GM18508 (cell line): ENCODE measurements at regions not wholly inside any gene's neighbourhood (a gene's known extent, or its start where the extent isn't known, plus 50 kb on each side); places are given as distances from the start of the nearest gene placed in this dataset.
A peak's percentile ranks its signal among the peaks of the same experiment; 100 is the strongest.

Source experiments
- ATAC-seq: cut with Tn5 transposase; IDR thresholded peaks from one replicate; pipeline ENCODE4 v1.9.1; 2021; ENCODE audit warnings: moderate number of reproducible peaks; ENCODE audit not compliant: insufficient read depth, unreplicated experiment

DNA sequence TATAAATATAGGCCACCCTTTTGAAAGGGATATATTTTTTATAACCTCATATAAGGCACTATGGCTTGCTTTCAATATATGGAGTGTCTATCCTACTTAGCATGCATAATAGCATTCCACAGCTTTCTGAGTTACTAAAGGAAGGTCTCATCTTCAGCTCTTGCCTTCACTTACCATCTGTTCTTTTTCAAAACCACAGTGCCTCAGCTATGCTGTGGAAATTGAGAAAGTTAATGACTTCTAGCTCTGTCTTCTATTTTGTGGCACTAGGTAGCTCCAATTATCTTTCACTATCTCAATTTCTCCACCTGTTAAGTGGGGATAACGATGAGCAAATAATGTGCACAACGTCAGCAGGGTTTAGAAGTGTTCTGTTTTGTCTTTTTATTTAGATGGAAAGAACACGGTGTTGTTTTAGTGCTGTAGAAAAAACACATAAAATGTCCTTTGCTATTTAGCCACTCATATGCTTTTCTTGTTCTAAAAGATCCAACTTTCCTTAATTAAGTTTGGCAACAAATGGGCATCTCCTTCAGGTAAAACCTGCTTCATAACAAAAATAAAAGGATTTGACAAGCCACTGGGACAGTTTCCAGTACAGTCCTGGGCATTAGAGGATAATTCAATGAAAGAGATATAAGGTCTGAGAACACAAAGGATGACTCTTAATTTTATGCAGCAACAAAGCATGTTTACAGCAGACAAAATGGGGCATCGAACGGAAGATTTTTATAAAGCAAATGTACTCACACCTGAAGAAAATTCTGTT, 462.0 kb upstream of the SYT1 start:
- ATAC-seq = no peak

DNA sequence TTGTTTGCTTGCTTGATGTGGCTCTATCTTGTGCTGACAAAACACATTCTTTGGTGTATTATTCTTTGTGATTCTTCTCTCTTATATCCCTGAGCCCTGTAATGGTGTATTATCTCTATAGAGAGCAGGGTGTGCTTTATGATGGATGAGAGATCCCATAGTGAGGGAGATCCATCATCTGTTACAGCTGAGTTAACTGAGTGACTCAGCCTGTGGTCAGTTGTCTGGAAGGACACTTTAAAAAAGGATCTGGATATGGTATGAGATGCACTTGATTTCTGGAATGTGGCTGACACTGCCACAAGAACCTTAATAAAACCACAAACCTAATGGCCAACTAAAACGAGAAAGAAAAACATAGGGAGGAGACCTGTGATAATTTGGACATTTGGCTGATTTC, 461.4 kb upstream of the SYT1 start:
- no peak for ATAC-seq

DNA sequence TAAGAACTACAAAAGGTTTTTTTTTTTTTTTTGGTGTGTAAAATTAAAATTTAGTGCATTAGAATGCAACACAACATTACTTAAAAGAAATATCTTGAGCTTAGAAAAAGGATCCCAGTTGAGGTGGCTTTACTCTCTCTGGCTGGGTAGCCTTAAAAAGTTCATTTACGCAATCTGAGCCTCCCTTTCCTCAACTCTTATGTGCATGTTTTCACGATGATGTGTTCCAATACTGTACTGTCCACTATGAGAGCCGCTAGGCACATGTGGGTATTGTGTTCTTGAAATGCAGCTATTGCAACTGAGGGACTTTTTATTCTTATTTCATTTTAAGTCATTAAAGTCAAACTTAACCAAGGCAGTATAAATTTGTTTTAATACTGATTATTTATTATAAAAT, 460.9 kb upstream of the SYT1 start:
- no peak for ATAC-seq

DNA sequence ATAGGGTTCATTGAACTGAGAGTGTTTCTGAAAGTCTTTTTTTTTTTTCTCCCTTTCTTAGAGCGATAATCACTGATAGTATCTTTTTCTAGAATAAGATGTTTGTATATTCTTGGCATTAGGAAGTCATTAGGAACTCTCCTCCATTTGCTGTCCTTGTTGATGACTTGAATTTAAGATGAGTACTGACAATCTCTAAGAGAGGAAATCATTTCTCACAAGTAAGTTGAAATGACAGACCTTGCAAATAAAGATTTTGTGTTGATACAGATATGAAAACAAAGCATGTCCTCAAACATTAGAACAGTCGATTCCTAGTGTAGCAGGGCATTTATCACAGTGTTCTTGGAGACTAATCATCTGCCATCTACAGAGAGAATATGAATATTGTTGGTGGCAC, 458.4 kb upstream of the SYT1 start:
- no peak for ATAC-seq

DNA sequence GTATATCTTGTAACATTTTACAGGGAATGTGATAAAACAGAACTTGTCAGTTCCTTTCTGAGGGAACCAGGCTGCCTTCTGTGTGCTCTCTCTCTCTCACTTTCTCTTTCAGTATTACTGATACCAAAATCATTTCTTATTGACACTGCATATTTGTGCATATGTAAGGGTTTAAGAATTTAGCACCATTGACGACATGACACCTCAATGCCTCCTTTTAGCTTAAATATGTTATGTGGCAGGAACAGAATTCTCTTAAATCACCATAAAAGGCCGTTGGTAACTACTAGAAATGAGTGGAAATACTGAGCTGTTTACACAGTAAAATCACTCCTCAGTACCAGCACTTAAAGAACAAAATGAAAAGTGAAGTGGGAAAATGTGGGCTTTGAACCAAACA, 457.7 kb upstream of the SYT1 start:
- ATAC-seq = peak; percentile 93

DNA sequence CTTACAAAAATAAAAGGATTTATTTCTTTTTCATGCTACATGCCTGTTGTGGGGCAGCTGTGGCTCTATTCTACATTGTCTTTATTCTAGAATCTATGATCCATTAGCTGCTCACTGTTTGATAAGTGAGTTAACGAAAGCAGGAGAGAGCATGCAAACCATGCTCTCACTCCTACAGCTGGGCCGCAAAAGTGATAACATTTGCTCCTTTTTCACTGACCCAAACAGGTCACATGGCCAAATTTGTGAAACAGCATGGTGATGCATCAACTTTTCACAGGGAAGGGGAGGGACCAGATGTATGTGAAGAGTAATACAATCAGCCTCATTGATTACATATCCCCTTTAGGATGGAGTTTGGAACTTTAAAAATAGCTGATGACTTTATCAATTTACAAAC, 456.9 kb upstream of the SYT1 start:
- ATAC-seq = no peak

DNA sequence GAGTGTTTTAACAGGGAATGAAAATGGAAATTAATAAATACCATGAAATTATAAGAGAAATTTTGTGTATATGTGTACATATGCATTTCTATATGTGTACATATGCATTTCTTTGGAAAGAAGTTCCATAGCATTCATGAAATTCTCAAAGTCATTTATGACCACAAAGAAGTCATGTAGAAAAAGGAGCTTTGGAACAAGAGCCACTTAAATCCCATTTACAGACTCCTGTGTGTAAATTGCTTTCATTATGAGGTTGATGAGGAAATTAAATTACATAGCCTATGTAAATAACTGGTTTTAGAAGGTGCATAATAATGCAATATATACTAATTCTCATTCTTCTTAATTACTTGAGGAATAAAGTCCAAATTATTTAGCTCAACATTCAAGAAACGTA, 450.5 kb upstream of the SYT1 start:
- ATAC-seq = no peak

DNA sequence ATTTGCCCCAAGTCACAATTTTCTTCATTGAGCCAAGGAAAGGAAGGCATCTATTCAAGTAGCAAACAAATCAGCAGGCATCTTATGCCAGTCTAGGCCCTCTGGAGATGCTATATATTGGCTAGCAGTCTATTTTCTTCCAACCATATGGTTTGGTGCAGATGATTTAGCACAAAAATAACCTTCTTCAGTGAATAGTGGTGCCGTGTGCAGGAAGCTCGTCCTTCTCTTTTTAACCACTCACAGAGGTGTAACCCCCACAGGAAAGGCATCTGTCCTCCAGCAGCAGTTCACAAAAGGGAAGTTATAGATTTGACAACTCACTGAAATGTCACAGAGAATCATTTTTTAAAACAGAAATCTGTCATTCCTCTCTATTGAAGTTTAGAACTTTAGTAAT, 445.7 kb upstream of the SYT1 start:
- ATAC-seq = no peak

DNA sequence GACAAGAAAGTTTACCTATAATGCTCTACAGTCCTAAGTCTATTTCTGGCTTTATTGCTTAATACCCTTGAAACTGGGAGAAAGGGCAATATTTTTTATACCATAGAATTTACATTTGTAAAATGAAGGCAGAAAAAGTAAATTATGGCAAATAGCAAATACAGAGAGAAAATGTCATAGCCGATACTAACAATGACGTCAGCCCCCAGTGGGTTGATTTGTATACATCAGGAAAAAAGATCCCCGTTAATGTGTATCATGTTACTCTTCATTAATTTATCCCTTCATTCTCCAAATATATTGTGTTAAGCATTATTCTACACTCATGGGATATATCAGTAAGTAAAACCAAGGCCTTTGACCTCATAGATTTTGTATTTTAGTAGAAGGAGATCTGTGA, 445.1 kb upstream of the SYT1 start:
- no peak for ATAC-seq

DNA sequence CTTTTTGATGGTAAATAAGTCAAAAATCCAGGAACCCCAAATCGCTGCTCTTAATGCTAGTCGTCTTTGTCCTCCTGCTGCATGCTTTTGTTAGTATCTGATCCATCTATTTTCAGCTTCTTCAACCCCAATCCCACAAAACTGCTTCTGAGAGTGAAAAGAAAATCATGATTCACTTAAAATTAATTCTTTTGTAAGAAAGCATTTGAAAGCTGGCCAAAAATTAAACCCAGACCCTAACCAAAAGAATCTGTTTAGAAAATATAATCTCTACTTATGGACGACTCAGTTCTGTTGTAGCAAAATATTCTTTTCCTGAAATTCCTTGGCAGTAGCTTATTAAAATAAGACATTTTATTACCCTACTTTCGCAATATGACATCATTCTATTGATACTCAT, 443.6 kb upstream of the SYT1 start:
- no peak for ATAC-seq

DNA sequence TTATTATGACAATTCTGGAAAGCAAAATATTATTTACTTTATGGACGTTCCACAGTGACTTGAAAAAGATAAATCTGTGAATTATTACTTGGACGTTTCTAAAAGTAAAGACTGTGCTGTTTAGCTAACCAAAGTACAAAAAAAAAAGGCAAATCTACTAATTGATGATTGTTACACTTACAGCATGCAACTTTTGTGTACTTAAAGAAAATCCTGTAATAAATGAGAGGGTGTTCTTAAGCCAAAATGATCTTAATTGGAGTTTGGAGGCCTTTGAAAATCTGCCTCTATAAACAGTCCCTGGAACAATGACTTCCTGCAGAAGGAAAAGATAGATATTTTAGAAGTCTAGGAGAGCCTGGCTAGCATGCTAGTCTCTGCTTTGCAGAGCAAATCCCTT, 434.0 kb upstream of the SYT1 start:
- ATAC-seq = no peak

DNA sequence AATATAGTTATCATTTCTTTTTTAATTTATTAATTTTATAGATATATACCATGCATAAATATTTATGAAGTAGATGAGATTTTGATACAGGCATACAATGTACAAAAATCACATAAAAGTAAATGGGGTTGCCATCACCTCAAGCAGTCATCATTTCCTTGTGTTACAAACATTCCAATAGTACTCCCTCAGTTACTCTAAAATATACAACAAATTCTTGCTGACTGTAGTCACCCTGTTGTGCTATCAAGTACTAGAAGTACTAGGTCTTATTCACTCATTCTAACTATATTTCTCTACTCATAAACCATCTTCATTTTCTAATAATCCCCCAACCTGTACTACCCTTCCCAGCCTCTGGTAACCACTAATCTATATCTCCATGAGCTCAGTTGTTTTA, 432.6 kb upstream of the SYT1 start:
- no peak for ATAC-seq

DNA sequence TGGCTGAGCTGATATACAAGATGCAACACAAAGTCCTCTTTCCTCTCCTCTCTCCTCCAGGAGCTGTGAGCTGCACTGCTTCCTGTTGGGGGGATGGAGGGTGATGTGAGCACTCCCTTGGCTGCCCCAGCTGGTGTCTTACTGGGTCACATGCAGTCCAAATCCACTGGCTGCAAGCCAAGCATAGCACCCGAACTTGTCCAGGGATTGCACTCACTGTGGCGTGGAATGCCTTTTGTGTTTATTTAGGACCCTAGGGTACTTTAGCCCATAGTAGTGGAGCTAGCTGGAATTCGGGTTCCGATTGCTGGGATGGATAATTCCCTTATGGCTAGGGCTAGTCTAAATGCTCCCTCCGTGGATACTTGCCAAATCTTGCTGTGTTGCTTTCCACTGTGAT, 424.9 kb upstream of the SYT1 start:
- no peak for ATAC-seq

DNA sequence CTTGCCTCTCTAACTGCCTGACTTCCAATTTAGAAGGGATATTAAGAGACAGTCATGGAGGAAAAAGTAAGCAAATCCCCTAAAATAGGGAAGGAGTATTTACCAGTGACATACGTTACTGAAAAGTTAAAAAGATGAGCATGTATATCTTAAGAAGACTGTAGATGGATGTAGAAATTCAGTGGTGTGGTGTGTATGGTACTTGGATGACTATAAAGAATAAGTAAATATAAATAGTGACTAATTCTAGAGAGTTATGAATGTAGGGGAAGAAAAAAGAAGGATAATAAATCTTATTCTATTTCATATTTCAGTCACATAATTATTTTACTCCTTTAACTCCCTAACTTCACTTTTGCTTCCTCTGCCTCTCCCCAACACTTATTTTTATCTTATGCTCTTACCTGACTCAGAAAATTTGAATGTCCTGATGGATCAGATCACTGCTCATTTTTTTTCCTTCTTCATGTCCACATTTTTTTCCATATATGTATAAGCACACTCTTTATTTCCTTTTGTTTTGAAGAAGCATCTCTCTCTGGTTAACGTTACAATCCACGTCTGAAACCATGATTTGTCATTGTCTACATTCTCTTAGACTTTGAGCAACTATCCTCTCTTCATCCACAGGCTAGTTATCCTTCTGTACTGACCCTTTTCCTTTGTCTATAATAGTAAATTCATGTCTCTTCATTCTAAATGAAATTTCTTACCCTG, 422.7 kb upstream of the SYT1 start:
- ATAC-seq = no peak

DNA sequence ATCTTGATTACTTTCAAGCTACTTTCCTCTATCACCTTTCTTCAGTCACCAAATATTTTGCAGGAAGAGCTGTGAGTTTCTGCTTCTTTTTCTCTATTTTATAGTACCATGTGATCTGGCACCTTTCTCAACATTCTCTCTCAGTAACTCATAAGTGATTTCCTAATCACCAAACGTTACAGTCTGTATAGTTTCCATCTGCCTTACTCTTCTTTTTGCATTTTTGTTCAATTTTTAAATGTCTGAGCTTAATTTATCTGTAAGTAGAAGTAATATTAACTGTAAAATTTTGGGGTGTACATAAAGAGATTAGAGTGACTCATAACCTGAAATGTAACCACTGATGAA, 422.1 kb upstream of the SYT1 start:
- no peak for ATAC-seq

DNA sequence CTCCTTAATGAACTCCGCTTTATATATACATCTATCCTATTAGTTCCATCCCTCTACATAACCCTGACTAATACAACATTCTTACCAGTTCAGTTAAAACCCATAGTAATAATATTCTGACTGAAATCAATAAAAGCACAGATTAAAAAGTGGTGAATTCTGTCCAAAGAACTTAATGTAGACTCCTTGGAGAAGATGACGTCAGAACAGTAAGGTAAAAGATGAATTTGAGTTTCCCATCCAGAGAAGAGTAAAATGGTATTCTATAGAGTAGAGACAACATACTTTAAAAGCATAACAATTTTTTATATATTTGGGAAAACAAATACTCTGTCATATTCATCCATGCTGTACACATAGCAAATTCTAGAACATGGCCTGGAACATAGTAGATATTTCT, 418.0 kb upstream of the SYT1 start:
- ATAC-seq = no peak

DNA sequence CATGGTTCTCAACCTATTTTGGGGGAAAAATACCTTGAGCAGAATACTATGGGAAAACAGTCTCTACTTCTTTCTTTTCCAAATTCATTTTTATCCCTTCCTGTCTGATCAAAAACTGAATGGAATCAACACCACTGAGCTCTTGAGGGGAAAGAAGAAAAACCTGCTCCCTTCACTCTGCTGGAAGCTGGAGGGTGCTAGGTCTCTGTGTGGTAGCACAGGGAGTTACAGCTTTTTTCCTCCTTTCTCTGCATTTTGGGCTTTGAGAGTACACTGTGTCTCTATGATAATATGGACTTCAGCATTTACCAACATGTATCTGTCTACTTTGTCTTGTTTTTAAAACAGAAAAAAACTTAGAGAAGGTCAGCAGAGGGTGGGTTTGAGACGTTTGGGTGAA, 417.2 kb upstream of the SYT1 start:
- no peak for ATAC-seq

DNA sequence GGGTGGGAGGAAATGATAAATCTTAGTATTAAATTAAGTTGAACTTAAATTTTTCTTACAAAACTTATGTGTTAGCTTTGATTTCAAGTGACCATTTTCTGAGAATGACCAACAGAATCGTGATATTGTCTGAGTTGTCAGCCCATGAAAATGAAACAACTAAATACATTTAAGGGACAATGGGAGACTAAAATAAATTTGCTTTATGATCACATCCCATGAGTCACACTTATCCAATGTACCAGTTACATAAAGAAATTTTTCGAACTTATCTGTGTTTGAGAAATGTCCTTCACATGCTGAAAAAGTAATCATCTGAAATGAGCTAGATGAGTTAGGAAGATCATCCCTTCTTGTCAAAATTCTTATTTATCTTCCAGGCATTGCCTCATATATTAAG, 415.9 kb upstream of the SYT1 start:
- ATAC-seq = no peak

DNA sequence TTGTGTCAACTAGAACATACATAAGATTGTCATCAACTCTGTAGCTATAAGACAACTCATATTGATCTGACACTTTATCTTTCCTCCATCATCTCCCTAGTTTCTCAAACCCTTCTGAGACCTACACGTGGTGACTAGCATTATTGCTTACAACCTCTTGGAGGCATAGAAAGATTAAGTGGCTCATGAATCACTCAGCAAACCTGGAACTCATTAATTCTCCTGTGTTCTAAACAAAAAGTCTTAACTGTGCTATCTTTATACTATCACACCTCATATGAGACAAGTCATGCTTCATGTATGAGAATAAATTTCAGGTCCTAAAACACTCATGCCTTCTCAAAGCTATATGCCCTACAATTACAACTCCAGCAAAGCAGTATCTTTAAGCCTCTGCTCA, 408.6 kb upstream of the SYT1 start:
- ATAC-seq = no peak

DNA sequence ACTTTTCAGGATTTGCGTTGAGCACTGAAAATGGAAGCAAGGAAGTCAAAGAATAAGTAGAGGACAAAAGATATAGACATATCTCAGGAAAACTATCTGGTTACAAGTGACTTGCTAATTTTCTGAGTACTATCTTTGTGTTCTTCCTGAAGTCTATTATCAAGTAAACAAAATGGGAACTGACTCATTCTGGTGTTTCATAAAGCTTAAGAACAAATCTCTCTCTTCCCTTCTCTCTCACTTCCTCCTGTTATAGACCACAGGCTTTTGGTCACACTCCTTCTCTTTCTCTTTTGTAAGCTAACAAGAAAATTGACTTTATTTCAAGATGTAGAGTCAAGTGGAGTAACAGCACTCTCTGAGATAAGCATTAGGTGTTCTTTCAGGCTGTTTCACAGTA, 406.6 kb upstream of the SYT1 start:
- ATAC-seq = peak; percentile 100

DNA sequence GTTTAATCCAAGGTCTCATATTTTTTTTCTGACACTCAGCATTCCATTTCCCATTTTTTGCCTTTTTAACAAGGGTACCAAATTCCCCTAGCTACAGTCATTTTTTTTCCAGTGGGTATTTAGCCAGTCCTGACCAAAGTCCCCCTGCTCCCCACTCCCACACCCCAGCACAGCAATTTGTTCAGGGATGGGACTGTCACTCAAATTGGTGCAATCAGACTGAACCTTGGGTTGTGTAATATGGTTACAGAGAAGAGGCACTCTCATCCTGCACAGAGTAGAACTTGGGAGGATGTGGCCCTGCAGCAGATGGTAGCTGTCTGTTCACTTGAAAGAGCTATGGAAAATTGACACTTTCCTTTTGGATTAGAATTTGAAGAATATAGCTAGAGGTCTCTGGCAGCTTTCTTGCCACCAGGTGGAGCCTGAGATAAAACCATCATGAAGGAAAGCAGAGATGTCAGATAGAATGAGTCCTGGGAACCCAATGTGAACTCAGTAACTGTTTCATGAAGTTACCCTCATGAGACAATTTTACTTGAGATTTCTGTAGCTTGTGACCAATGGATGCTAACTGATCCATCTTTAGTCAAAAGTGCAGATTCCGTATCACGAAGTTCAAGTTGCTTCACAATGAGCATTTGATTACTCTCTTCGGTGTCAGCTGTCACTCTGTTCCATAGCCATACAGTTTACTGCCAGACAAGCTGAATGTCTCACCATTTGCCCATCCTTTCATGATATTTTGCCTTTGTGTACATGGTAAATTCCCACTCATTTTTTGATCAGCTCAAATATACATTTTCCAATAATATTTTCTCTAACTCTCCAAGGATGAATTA, 394.0 kb upstream of the SYT1 start:
- no peak for ATAC-seq
